IMR-90 (cell line): ENCODE measurements at regions not wholly inside any gene's neighbourhood (a gene's known extent, or its start where the extent isn't known, plus 50 kb on each side); places are given as distances from the start of the nearest gene placed in this dataset.

Experiments
- ATAC-seq: fragments of 200-7000 bp; cut with Tn5 transposase; 2 replicates; pipeline ENCODE4 v1.9.1; 2020; ENCODE audit warnings: low read depth, mild to moderate bottlenecking, moderate library complexity
- BruUV-seq: library from RNA; stranded (reverse); fragments of 400-500 nt; replicated peaks from 2 replicates; lab custom pipeline; 2021; lab: Mats Ljungman, UMichigan
- CTCF ChIA-PET: fragments of 300-600 bp; formaldehyde crosslinking; extraction: SDS; loops from one replicate; lab custom pipeline; 2021; ENCODE audit warnings: antibody characterized with exemption; lab: Yijun Ruan, JAX
- POLR2A ChIA-PET: fragments of 300-600 bp; sonication (Branson Sonifier 250); formaldehyde crosslinking; loops from one replicate; lab custom pipeline; 2022; ENCODE audit warnings: antibody characterized with exemption; ENCODE audit not compliant: unreplicated experiment; lab: Charles Lee
- DNase-seq: peaks from one replicate; pipeline ENCODE4 v3.0.0; 2013
- H2AFZ ChIP-seq: replicated peaks from 2 replicates; pipeline ENCODE3; 2013; ENCODE audit warnings: low read length, mild to moderate bottlenecking; ENCODE audit not compliant: poor library complexity
- H2AK5ac ChIP-seq: 2 replicates; pipeline ENCODE4 v1.6.1; 2013; ENCODE audit warnings: low read depth, low read length, inconsistent platforms
- H2AK9ac ChIP-seq: replicated peaks from 2 replicates; pipeline ENCODE3; 2013; ENCODE audit warnings: mild to moderate bottlenecking, low read depth, low read length, moderate library complexity; ENCODE audit not compliant: poor library complexity
- H2BK120ac ChIP-seq: 2 replicates; pipeline ENCODE4 v1.6.1; 2013; ENCODE audit warnings: low read depth, low read length, inconsistent platforms
- H2BK15ac ChIP-seq: 3 replicates; pipeline ENCODE4 v1.6.1; 2013; ENCODE audit warnings: low read depth, low read length, inconsistent platforms
- H2BK20ac ChIP-seq: 2 replicates; pipeline ENCODE4 v1.6.1; 2013; ENCODE audit warnings: low read depth, mild to moderate bottlenecking, inconsistent platforms, low read length, moderate library complexity
- H2BK5ac ChIP-seq: 2 replicates; pipeline ENCODE4 v1.6.1; 2013; ENCODE audit warnings: mild to moderate bottlenecking, low read depth, low read length, inconsistent platforms; ENCODE audit not compliant: poor library complexity, severe bottlenecking
- H3K14ac ChIP-seq: replicated peaks from 2 replicates; pipeline ENCODE4 v1.6.1; 2013; ENCODE audit warnings: low read depth, low read length, inconsistent platforms
- H3K18ac ChIP-seq: 2 replicates; pipeline ENCODE4 v1.6.1; 2013; ENCODE audit warnings: low read depth, low read length, control low read depth
- H3K23ac ChIP-seq: 2 replicates; pipeline ENCODE4 v1.6.1; 2013; ENCODE audit warnings: low read depth, low read length, inconsistent platforms
- H3K27ac ChIP-seq: 2 replicates; pipeline ENCODE4 v1.5.1; 2013; ENCODE audit warnings: mild to moderate bottlenecking, control low read depth, low read length; ENCODE audit not compliant: insufficient read depth
- H3K27me3 ChIP-seq: 2 replicates; pipeline ENCODE4 v1.6.1; 2013; ENCODE audit warnings: low read length; ENCODE audit not compliant: control insufficient read depth, insufficient read depth
- H3K36me3 ChIP-seq: 2 replicates; pipeline ENCODE4 v1.6.1; 2013; ENCODE audit warnings: low read length, mixed read lengths; ENCODE audit not compliant: control insufficient read depth, insufficient read depth
- H3K4ac ChIP-seq: 2 replicates; pipeline ENCODE4 v1.6.1; 2013; ENCODE audit warnings: low read depth, low read length, inconsistent platforms
- H3K4me1 ChIP-seq: 2 replicates; pipeline ENCODE4 v1.6.1; 2013; ENCODE audit warnings: low read length, mixed read lengths; ENCODE audit not compliant: control insufficient read depth, insufficient read depth
- H3K4me2 ChIP-seq: 2 replicates; pipeline ENCODE4 v1.6.1; 2013; ENCODE audit warnings: low read depth, mild to moderate bottlenecking, control low read depth, low read length, moderate library complexity
- H3K4me3 ChIP-seq: 2 replicates; pipeline ENCODE4 v1.5.1; 2013; ENCODE audit warnings: low read depth, mild to moderate bottlenecking, control low read depth, low read length, moderate library complexity; ENCODE audit not compliant: insufficient read depth
- H3K56ac ChIP-seq: 2 replicates; pipeline ENCODE4 v1.6.1; 2013; ENCODE audit warnings: low read length, inconsistent platforms; ENCODE audit not compliant: insufficient read depth; ENCODE audit errors: extremely low read depth
- H3K79me1 ChIP-seq, 2 experiments: 2 replicates each; pipeline ENCODE4 v1.6.1; 2013; ENCODE audit warnings: low read length in 2 of 2, inconsistent platforms in 1 of 2, low read depth in 1 of 2
- H3K9ac ChIP-seq: 2 replicates; pipeline ENCODE4 v1.6.1; 2013; ENCODE audit warnings: low read depth, low read length, control low read depth
- H3K9me1 ChIP-seq: 2 replicates; pipeline ENCODE4 v1.6.1; 2013; ENCODE audit warnings: low read length, inconsistent platforms; ENCODE audit not compliant: insufficient read depth
- H3K9me3 ChIP-seq: 2 replicates; pipeline ENCODE4 v1.6.1; 2013; ENCODE audit warnings: low read length; ENCODE audit not compliant: control insufficient read depth, insufficient read depth
- H4K20me1 ChIP-seq: 2 replicates; pipeline ENCODE4 v1.6.1; 2013; ENCODE audit warnings: low read length, inconsistent platforms; ENCODE audit not compliant: insufficient read depth
- H4K5ac ChIP-seq: 2 replicates; pipeline ENCODE4 v1.6.1; 2013; ENCODE audit warnings: mild to moderate bottlenecking, low read depth, low read length, control low read depth
- H4K8ac ChIP-seq, 2 experiments: 2 replicates each; pipeline ENCODE4 v1.6.1; 2013; ENCODE audit warnings: low read depth in 2 of 2, low read length in 2 of 2, control low read depth in 1 of 2, inconsistent platforms in 1 of 2
- H4K91ac ChIP-seq: 2 replicates; pipeline ENCODE4 v1.6.1; 2013; ENCODE audit warnings: low read depth, low read length, inconsistent platforms; ENCODE audit not compliant: insufficient read depth
- BHLHE40 ChIP-seq: fragments of 150-350 bp; IDR thresholded peaks from 2 replicates; pipeline ENCODE4 v1.6.1; 2016; ENCODE audit warnings: mild to moderate bottlenecking, low read depth, low read length
- CEBPB ChIP-seq: IDR thresholded peaks from 2 replicates; pipeline ENCODE4 v1.6.1; 2012; ENCODE audit warnings: low read depth, low read length, improper control_type of control experiment
- FOS ChIP-seq: fragments of 150-350 bp; IDR thresholded peaks from 2 replicates; pipeline ENCODE4 v1.6.1; 2016; ENCODE audit warnings: low read depth, low read length
- MAFK ChIP-seq: IDR thresholded peaks from 2 replicates; pipeline ENCODE4 v1.6.1; 2012; ENCODE audit warnings: low read depth, low read length, improper control_type of control experiment
- MAZ ChIP-seq: IDR thresholded peaks from 2 replicates; pipeline ENCODE4 v1.6.1; 2012; ENCODE audit warnings: low read depth, mild to moderate bottlenecking, low read length, improper control_type of control experiment, moderate library complexity, borderline replicate concordance
- RAD21 ChIP-seq: IDR thresholded peaks from 2 replicates; pipeline ENCODE4 v1.6.1; 2012; ENCODE audit warnings: low read length, improper control_type of control experiment
- RCOR1 ChIP-seq: IDR thresholded peaks from 2 replicates; pipeline ENCODE4 v1.6.1; 2012; ENCODE audit warnings: mild to moderate bottlenecking, low read length, improper control_type of control experiment; ENCODE audit not compliant: insufficient replicate concordance
- SMC3 ChIP-seq: fragments of 150-350 bp; IDR thresholded peaks from 2 replicates; pipeline ENCODE4 v1.6.1; 2016; ENCODE audit warnings: low read depth, mild to moderate bottlenecking, antibody characterized with exemption, low read length, moderate library complexity
- USF2 ChIP-seq: fragments of 150-350 bp; IDR thresholded peaks from 2 replicates; pipeline ENCODE4 v1.6.1; 2017; ENCODE audit warnings: mild to moderate bottlenecking, antibody characterized with exemption, low read length, low read depth
- WGBS, 2 experiments: methylation state at CpG; one replicate each; pipeline versions ENCODE4 v1.1.5 to v1.1.7; 2013; ENCODE audit warnings: missing lambda C conversion rate in 2 of 2; ENCODE audit not compliant: insufficient read length in 1 of 2; ENCODE audit errors: extremely low coverage in 2 of 2; 5-methylcytosine and 5-hydroxymethylcytosine counted together
- dilution Hi-C: fragments of 300-500 bp; cut with HindIII; formaldehyde crosslinking; loops from one replicate; pipeline ENCODE4 v1.14.3; 2018; ENCODE audit warnings: low sequenced_read_pairs; ENCODE audit not compliant: unreplicated experiment
- in situ Hi-C: fragments of 300-500 bp; cut with MboI; formaldehyde crosslinking; loops from 3 replicates; pipeline ENCODE4 v1.14.3; 2019; ENCODE audit warnings: low sequenced_read_pairs, inconsistent platforms, mixed read lengths
- intact Hi-C: fragments of 100-400 bp; cut with micrococcal nuclease; formaldehyde crosslinking; loops from 2 replicates; pipeline ENCODE4 v1.10.0; 2022

- Histone ChIP-seq H4K8ac (no peak overlapping the region), H4K20me1 (no peaks in the 10 kb centered on the region), H3K4ac (no peak overlapping the region), H2BK120ac (no peak overlapping the region), H3K4me3 (no peak overlapping the region), H3K14ac (no peak overlapping the region), H3K27me3 (no peaks in the 10 kb centered on the region; the same call in 1 of the 2 replicates), H2BK5ac (no peak overlapping the region), H4K5ac (no peak overlapping the region), H3K56ac (no peak overlapping the region; the same call in 1 of the 2 replicates), H2BK20ac (no peak overlapping the region), H2AFZ (no peak overlapping the region), H3K4me2 (no peak overlapping the region), H3K4me1 (no peaks in the 10 kb centered on the region), H2AK9ac (no peak overlapping the region), H3K23ac (no peak overlapping the region), H3K9ac (no peak overlapping the region), H3K27ac (no peak overlapping the region), H3K79me1 (no peaks in the 10 kb centered on the region), H3K9me1 (no peaks in the 10 kb centered on the region), H3K18ac (no peak overlapping the region), H3K36me3 (no peaks in the 10 kb centered on the region), H2AK5ac (no peak overlapping the region), H4K91ac (no peak overlapping the region), H3K9me3 (no peaks in the 10 kb centered on the region), H2BK15ac (no peak overlapping the region)
- BruUV-seq: no TSS peak
- dilution Hi-C loops (no loop called here), intact Hi-C loops (no loop called here), in situ Hi-C loops (no loop called here)
- ChIA-PET CTCF (no interaction called here), POLR2A (no interaction called here)
- TF ChIP-seq FOS (no peak), MAFK (no peak), MAZ (no peak), RCOR1 (no peak), RAD21 (no peak), BHLHE40 (no peak), USF2 (no peak), CEBPB (no peak), SMC3 (no peak)
- ATAC-seq (no peak), DNase-seq (no peak)
- WGBS, 2 experiments: no CpG with 5 or more reads among the region's 1 CpG
These were observed 161.2 kb upstream of the IGSF21 start for GRCh38 chr1:17946434-17946833.
